ENCODE measurements at regions not wholly inside any gene's neighbourhood (a gene's known extent, or its start where the extent isn't known, plus 50 kb on each side); places are given as distances from the start of the nearest gene placed in this dataset.

- H3K9me3 ChIP-seq (ENCODE audit: control insufficient read depth in 2 of 2, insufficient read depth in 1 of 2, low read length in 1 of 2), result no peaks in the 10 kb centered on the region
- H3K4me3 ChIP-seq (ENCODE audit: low read length in 2 of 2), result no peak overlapping the region
- no peaks in the 10 kb centered on the region for H3K36me3 ChIP-seq (ENCODE audit: control insufficient read depth in 2 of 2, insufficient read depth in 2 of 2, low read length in 1 of 2)
- no peak for DNase-seq (ENCODE audit: low read depth in 6 of 9, low spot score in 9 of 9)
- H3K4me1 ChIP-seq (ENCODE audit: control insufficient read depth in 2 of 2, insufficient read depth in 2 of 2, low read length in 2 of 2), result no peaks in the 10 kb centered on the region
- WGBS, result 94% methylated on average over 2 of the region's 2 CpGs
- H3K27me3 ChIP-seq (ENCODE audit: control insufficient read depth in 2 of 2, insufficient read depth in 1 of 2, low read length in 1 of 2), result peaks cover 0 to 2% of the 10 kb centered on the region in 2 donors
- no peak overlapping the region for H3K27ac ChIP-seq (ENCODE audit: low read depth in 1 of 2, low read length in 1 of 2)
Measured at GRCh38 chr13:80656512-80656904, 315.6 kb upstream of the SPRY2 start.

DNA sequence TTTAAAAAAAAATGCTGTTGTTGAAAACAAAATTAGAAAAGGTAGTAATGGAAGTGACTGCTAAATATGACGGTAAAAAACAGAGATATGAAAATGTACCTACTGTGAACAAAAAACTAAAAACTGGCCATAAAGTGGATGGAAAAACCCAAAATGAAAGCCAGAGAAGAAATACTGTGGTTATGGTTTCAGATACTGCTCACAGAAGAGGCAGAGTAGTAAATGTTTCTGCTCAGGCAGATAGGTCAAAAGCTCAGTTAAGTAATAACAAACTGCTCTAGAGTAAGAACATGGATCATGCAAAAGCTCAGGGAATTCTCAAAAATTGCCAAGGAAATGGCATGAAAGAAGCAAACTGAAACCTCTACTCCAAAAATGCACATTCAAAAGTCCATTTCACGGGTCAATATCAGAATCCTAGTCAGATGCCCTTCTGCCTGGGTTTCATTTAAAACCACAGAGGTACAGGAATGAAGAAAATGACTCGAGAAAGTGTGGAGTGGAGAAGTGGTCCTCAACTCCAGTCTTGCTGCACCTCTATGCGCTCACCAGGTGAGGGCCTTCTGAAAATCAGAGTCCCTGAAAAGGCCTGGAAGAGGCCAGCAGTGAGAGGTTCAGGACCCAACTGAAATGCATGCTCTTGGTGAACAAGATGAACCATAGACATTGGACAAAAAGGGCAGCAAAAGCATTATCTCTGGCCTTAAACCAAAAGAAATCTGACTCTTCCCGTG is 315.0 kb upstream of the SPRY2 start:
- Histone ChIP-seq H3K4me3 (ENCODE audit: low read length in 2 of 2) (no peak overlapping the region), H3K36me3 (ENCODE audit: control insufficient read depth in 2 of 2, insufficient read depth in 2 of 2, low read length in 1 of 2) (no peaks in the 10 kb centered on the region), H3K27me3 (ENCODE audit: control insufficient read depth in 2 of 2, insufficient read depth in 1 of 2, low read length in 1 of 2) (peaks cover 0 to 2% of the 10 kb centered on the region in 2 donors), H3K27ac (ENCODE audit: low read depth in 1 of 2, low read length in 1 of 2) (no peak overlapping the region), H3K4me1 (ENCODE audit: control insufficient read depth in 2 of 2, insufficient read depth in 2 of 2, low read length in 2 of 2) (no peaks in the 10 kb centered on the region), H3K9me3 (ENCODE audit: control insufficient read depth in 2 of 2, insufficient read depth in 1 of 2, low read length in 1 of 2) (no peaks in the 10 kb centered on the region)
- 93% methylated on average over 5 of the region's 5 CpGs for WGBS
- DNase-seq (ENCODE audit: low read depth in 6 of 9, low spot score in 9 of 9), result no peak

GRCh38 chr13:80654638-80655249 is 313.8 kb upstream of the SPRY2 start:
- no peaks in the 10 kb centered on the region for H3K9me3 ChIP-seq (ENCODE audit: control insufficient read depth in 2 of 2, insufficient read depth in 1 of 2, low read length in 1 of 2)
- DNase-seq (ENCODE audit: low read depth in 6 of 9, low spot score in 9 of 9), result peak in 5 of 9 donors; percentile 17 to 65 (median 28)
- 65% methylated on average over 37 of the region's 37 CpGs for WGBS
- no peaks in the 10 kb centered on the region for H3K36me3 ChIP-seq (ENCODE audit: control insufficient read depth in 2 of 2, insufficient read depth in 2 of 2, low read length in 1 of 2)
- no peaks in the 10 kb centered on the region for H3K4me1 ChIP-seq (ENCODE audit: control insufficient read depth in 2 of 2, insufficient read depth in 2 of 2, low read length in 2 of 2)
- peak overlapping the region; percentile 39 for H3K4me3 ChIP-seq (ENCODE audit: low read length in 2 of 2)
- no peak overlapping the region for H3K27ac ChIP-seq (ENCODE audit: low read depth in 1 of 2, low read length in 1 of 2)
- H3K27me3 ChIP-seq (ENCODE audit: control insufficient read depth in 2 of 2, insufficient read depth in 1 of 2, low read length in 1 of 2), result peaks cover 0 to 2% of the 10 kb centered on the region in 2 donors

DNA sequence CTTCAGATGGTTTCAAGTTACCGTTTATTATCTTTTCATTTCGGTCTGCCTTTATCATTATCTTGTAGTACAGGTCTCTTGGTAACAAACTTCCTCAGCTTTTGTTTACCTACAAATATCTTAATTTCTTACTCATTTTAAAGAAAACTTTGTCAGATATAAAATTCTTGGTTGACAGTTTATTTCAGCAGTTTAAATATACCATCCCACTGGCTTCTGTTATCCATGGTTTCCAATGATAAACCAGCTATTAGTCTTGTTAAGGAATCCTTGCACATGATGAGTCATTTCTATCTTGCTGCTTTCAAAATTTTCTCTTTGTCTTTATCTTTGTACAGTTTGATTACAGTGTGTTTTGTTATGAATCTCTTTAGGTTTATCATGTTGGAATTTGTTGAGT is 308.3 kb upstream of the SPRY2 start:
- H3K27ac ChIP-seq (ENCODE audit: low read depth in 1 of 2, low read length in 1 of 2), result no peak overlapping the region
- WGBS, result 98% methylated on average over 2 of the region's 2 CpGs

DNA sequence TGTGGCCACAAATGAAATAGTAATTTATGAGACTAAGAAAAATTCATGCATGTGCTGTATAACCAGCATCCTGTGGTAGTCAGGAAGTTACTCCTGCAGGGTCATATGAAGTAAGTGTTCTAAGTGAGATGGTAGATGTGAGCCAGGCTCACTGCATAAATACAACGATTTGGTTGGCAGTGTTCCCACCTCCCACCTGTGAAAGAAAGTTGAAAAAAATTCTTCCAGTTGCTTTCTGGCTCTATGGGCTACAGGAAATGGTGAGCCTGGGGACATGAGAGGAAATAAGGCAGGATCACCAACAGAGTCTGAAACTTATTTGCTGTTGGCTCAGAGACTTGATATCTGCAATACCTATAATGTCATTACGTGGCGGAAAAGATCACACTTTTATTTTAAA is 301.7 kb upstream of the SPRY2 start:
- no peak overlapping the region for H3K4me3 ChIP-seq (ENCODE audit: low read length in 2 of 2)
- no peaks in the 10 kb centered on the region for H3K27me3 ChIP-seq (ENCODE audit: control insufficient read depth in 2 of 2, insufficient read depth in 1 of 2, low read length in 1 of 2)
- no peaks in the 10 kb centered on the region for H3K36me3 ChIP-seq (ENCODE audit: control insufficient read depth in 2 of 2, insufficient read depth in 2 of 2, low read length in 1 of 2)
- no peak for DNase-seq (ENCODE audit: low read depth in 6 of 9, low spot score in 9 of 9)
- H3K27ac ChIP-seq (ENCODE audit: low read depth in 1 of 2, low read length in 1 of 2), result no peak overlapping the region
- no peaks in the 10 kb centered on the region for H3K4me1 ChIP-seq (ENCODE audit: control insufficient read depth in 2 of 2, insufficient read depth in 2 of 2, low read length in 2 of 2)
- 65% methylated on average over 3 of the region's 3 CpGs for WGBS
- no peaks in the 10 kb centered on the region for H3K9me3 ChIP-seq (ENCODE audit: control insufficient read depth in 2 of 2, insufficient read depth in 1 of 2, low read length in 1 of 2)

More for the DNA sequence above, 308.3 kb upstream of the SPRY2 start:
- Histone ChIP-seq H3K27me3 (ENCODE audit: control insufficient read depth in 2 of 2, insufficient read depth in 1 of 2, low read length in 1 of 2) (no peaks in the 10 kb centered on the region), H3K4me1 (ENCODE audit: control insufficient read depth in 2 of 2, insufficient read depth in 2 of 2, low read length in 2 of 2) (no peaks in the 10 kb centered on the region), H3K36me3 (ENCODE audit: control insufficient read depth in 2 of 2, insufficient read depth in 2 of 2, low read length in 1 of 2) (no peaks in the 10 kb centered on the region), H3K9me3 (ENCODE audit: control insufficient read depth in 2 of 2, insufficient read depth in 1 of 2, low read length in 1 of 2) (no peaks in the 10 kb centered on the region), H3K4me3 (ENCODE audit: low read length in 2 of 2) (no peak overlapping the region)
- DNase-seq (ENCODE audit: low read depth in 6 of 9, low spot score in 9 of 9), result no peak

- WGBS, result 94% methylated on average over 1 of the region's 1 CpG
- no peak for DNase-seq (ENCODE audit: low read depth in 6 of 9, low spot score in 9 of 9)
- no peaks in the 10 kb centered on the region for H3K36me3 ChIP-seq (ENCODE audit: control insufficient read depth in 2 of 2, insufficient read depth in 2 of 2, low read length in 1 of 2)
- H3K4me3 ChIP-seq (ENCODE audit: low read length in 2 of 2), result no peak overlapping the region
- H3K9me3 ChIP-seq (ENCODE audit: control insufficient read depth in 2 of 2, insufficient read depth in 1 of 2, low read length in 1 of 2), result no peaks in the 10 kb centered on the region
- H3K27me3 ChIP-seq (ENCODE audit: control insufficient read depth in 2 of 2, insufficient read depth in 1 of 2, low read length in 1 of 2), result no peaks in the 10 kb centered on the region
- no peak overlapping the region for H3K27ac ChIP-seq (ENCODE audit: low read depth in 1 of 2, low read length in 1 of 2)
- H3K4me1 ChIP-seq (ENCODE audit: control insufficient read depth in 2 of 2, insufficient read depth in 2 of 2, low read length in 2 of 2), result no peaks in the 10 kb centered on the region
Measured at GRCh38 chr13:80633251-80633650, 292.3 kb upstream of the SPRY2 start.

DNA sequence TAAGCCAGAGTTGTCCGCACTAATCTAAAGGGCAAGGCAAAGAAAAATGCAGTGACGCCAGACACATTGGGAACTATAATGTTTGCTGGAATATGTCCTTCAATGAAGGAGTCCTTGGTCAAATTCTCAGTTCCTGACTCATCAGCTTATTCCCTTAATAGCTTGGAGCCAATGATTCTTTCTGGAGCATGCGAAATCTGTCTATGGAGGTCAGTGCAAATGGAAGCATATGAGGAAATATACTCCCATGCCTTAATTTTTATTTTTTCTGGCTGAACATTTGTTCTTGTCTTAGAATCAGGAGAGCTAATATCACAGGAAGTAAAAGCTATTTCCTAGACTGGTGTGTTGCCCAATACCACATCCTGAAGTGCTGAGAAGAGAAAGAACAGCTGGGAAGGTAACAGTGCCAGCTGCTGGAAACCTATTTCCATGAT is 289.8 kb upstream of the SPRY2 start:
- Histone ChIP-seq H3K9me3 (ENCODE audit: control insufficient read depth in 2 of 2, insufficient read depth in 1 of 2, low read length in 1 of 2) (no peaks in the 10 kb centered on the region), H3K36me3 (ENCODE audit: control insufficient read depth in 2 of 2, insufficient read depth in 2 of 2, low read length in 1 of 2) (no peaks in the 10 kb centered on the region), H3K4me3 (ENCODE audit: low read length in 2 of 2) (no peak overlapping the region), H3K27ac (ENCODE audit: low read depth in 1 of 2, low read length in 1 of 2) (no peak overlapping the region), H3K4me1 (ENCODE audit: control insufficient read depth in 2 of 2, insufficient read depth in 2 of 2, low read length in 2 of 2) (no peaks in the 10 kb centered on the region), H3K27me3 (ENCODE audit: control insufficient read depth in 2 of 2, insufficient read depth in 1 of 2, low read length in 1 of 2) (no peaks in the 10 kb centered on the region)
- peak in 1 of 9 donors; percentile 10 for DNase-seq (ENCODE audit: low read depth in 6 of 9, low spot score in 9 of 9)
- 96% methylated on average over 3 of the region's 3 CpGs for WGBS

GRCh38 chr13:80618781-80619180 is 277.9 kb upstream of the SPRY2 start:
- Histone ChIP-seq H3K27me3 (ENCODE audit: control insufficient read depth in 2 of 2, insufficient read depth in 1 of 2, low read length in 1 of 2) (no peaks in the 10 kb centered on the region), H3K4me3 (ENCODE audit: low read length in 2 of 2) (no peak overlapping the region), H3K9me3 (ENCODE audit: control insufficient read depth in 2 of 2, insufficient read depth in 1 of 2, low read length in 1 of 2) (no peaks in the 10 kb centered on the region), H3K36me3 (ENCODE audit: control insufficient read depth in 2 of 2, insufficient read depth in 2 of 2, low read length in 1 of 2) (no peaks in the 10 kb centered on the region), H3K27ac (ENCODE audit: low read depth in 1 of 2, low read length in 1 of 2) (no peak overlapping the region), H3K4me1 (ENCODE audit: control insufficient read depth in 2 of 2, insufficient read depth in 2 of 2, low read length in 2 of 2) (no peaks in the 10 kb centered on the region)
- no peak for DNase-seq (ENCODE audit: low read depth in 6 of 9, low spot score in 9 of 9)
- WGBS, result 0% methylated on average over 1 of the region's 1 CpG

DNA sequence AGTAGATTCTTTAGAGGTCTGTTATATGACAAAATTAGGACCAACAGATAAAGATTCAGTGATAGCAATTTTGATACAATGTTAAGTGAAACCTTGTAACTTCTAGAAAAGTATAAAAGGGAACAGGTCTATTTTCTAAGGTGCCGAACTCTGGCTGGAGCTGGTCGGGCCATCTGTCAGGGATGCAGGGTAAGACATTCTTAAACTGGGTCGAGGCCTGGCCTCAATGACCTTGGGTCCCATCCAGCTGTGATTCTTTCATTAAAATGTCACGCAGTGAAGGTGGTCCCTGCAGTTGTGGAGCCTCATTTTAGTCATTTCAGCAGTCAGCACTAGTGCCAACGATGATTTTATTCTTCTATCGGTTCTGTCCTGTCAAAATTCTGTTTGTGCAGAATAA is 271.9 kb upstream of the SPRY2 start:
- 91% methylated on average over 6 of the region's 6 CpGs for WGBS
- no peaks in the 10 kb centered on the region for H3K27me3 ChIP-seq (ENCODE audit: control insufficient read depth in 2 of 2, insufficient read depth in 1 of 2, low read length in 1 of 2)
- H3K4me3 ChIP-seq (ENCODE audit: low read length in 2 of 2), result no peak overlapping the region
- H3K9me3 ChIP-seq (ENCODE audit: control insufficient read depth in 2 of 2, insufficient read depth in 1 of 2, low read length in 1 of 2), result no peaks in the 10 kb centered on the region
- DNase-seq (ENCODE audit: low read depth in 6 of 9, low spot score in 9 of 9), result no peak
- no peaks in the 10 kb centered on the region for H3K4me1 ChIP-seq (ENCODE audit: control insufficient read depth in 2 of 2, insufficient read depth in 2 of 2, low read length in 2 of 2)
- no peaks in the 10 kb centered on the region for H3K36me3 ChIP-seq (ENCODE audit: control insufficient read depth in 2 of 2, insufficient read depth in 2 of 2, low read length in 1 of 2)
- no peak overlapping the region for H3K27ac ChIP-seq (ENCODE audit: low read depth in 1 of 2, low read length in 1 of 2)

All from thymus (tissue), 11 donors.